Karpas-422 (cell line): ENCODE measurements at regions not wholly inside any gene's neighbourhood (a gene's known extent, or its start where the extent isn't known, plus 50 kb on each side); places are given as distances from the start of the nearest gene placed in this dataset.

ENCODE experiments used
- DNase-seq: peaks from one replicate; pipeline ENCODE4 v3.0.0-alpha.2; 2015
- H2AFZ ChIP-seq: fragments of 200-600 bp; sonication (generic); 2 replicates; pipeline ENCODE4 v1.6.1; 2014; ENCODE audit warnings: antibody characterized with exemption, low read length, mixed read lengths
- H3K27ac ChIP-seq: fragments of 200-600 bp; sonication (generic); 2 replicates; pipeline ENCODE4 v1.5.1; 2014; ENCODE audit warnings: mild to moderate bottlenecking, low read length, moderate library complexity
- H3K27me3 ChIP-seq: fragments of 200-600 bp; sonication (generic); 2 replicates; pipeline ENCODE4 v1.6.1; 2014; ENCODE audit warnings: low read length, mixed read lengths
- H3K36me3 ChIP-seq: fragments of 200-600 bp; sonication (generic); 2 replicates; pipeline ENCODE4 v1.6.1; 2014; ENCODE audit warnings: low read length, mixed read lengths; ENCODE audit not compliant: insufficient read depth
- H3K4me1 ChIP-seq: fragments of 200-600 bp; sonication (generic); 2 replicates; pipeline ENCODE4 v1.6.1; 2014; ENCODE audit warnings: mild to moderate bottlenecking, low read length, mixed read lengths
- H3K4me2 ChIP-seq: fragments of 200-600 bp; sonication (generic); 2 replicates; pipeline ENCODE4 v1.6.1; 2014; ENCODE audit warnings: low read length, low read depth, mild to moderate bottlenecking; ENCODE audit not compliant: poor library complexity, severe bottlenecking
- H3K4me3 ChIP-seq: fragments of 200-600 bp; sonication (generic); 2 replicates; pipeline ENCODE4 v1.5.1; 2014; ENCODE audit warnings: mild to moderate bottlenecking, antibody characterized with exemption, low read length, mixed read lengths
- H3K79me2 ChIP-seq: fragments of 200-600 bp; sonication (generic); 2 replicates; pipeline ENCODE4 v1.6.1; 2014; ENCODE audit warnings: mild to moderate bottlenecking, low read length, mixed read lengths
- H3K9ac ChIP-seq: fragments of 200-600 bp; sonication (generic); 2 replicates; pipeline ENCODE4 v1.6.0; 2014; ENCODE audit warnings: low read length
- H3K9me2 ChIP-seq: fragments of 200-600 bp; sonication (generic), shearing (Covaris generic); replicated peaks from 2 replicates; pipeline ENCODE4 v1.6.0; 2014; ENCODE audit warnings: mild to moderate bottlenecking, low read length, moderate library complexity; ENCODE audit not compliant: insufficient read depth
- H3K9me3 ChIP-seq: fragments of 300-700, 200-600 bp; sonication (generic); 2 replicates; pipeline ENCODE4 v1.6.1; 2014; ENCODE audit warnings: low read length, mixed read lengths
- H4K20me1 ChIP-seq: fragments of 200-600 bp; sonication (generic); 2 replicates; pipeline ENCODE4 v1.6.1; 2014; ENCODE audit warnings: mild to moderate bottlenecking, antibody characterized with exemption, low read length, low read depth; ENCODE audit not compliant: insufficient read depth

- Histone ChIP-seq H3K36me3 (no peaks in the 10 kb centered on the region), H3K79me2 (no peaks in the 10 kb centered on the region), H2AFZ (no peak overlapping the region), H3K9me3 (no peaks in the 10 kb centered on the region), H3K4me3 (no peak overlapping the region), H3K9me2 (no peaks in the 10 kb centered on the region), H3K4me2 (no peak overlapping the region), H4K20me1 (no peaks in the 10 kb centered on the region), H3K4me1 (no peaks in the 10 kb centered on the region), H3K9ac (no peak overlapping the region), H3K27ac (no peak overlapping the region), H3K27me3 (no peaks in the 10 kb centered on the region)
- DNase-seq, result no peak
Measured at GRCh38 chr5:97548739-97549080, 365.7 kb upstream of the RIOK2 start.

GRCh38 chr5:97549496-97549895, 366.4 kb upstream of the RIOK2 start:
- no peak for DNase-seq
- no peak overlapping the region for H2AFZ ChIP-seq
- no peaks in the 10 kb centered on the region for H3K79me2 ChIP-seq
- H3K27me3 ChIP-seq, result no peaks in the 10 kb centered on the region
- no peaks in the 10 kb centered on the region for H4K20me1 ChIP-seq
- no peaks in the 10 kb centered on the region for H3K4me1 ChIP-seq
- no peak overlapping the region for H3K4me3 ChIP-seq
- H3K9ac ChIP-seq, result no peak overlapping the region
- H3K36me3 ChIP-seq, result no peaks in the 10 kb centered on the region
- no peaks in the 10 kb centered on the region for H3K9me3 ChIP-seq
- no peak overlapping the region for H3K27ac ChIP-seq
- no peak overlapping the region for H3K4me2 ChIP-seq
- H3K9me2 ChIP-seq, result no peaks in the 10 kb centered on the region

- H3K79me2 ChIP-seq, result no peaks in the 10 kb centered on the region
Measured at GRCh38 chr5:97550164-97550563, 367.1 kb upstream of the RIOK2 start.

GRCh38 chr5:97550818-97551217, 367.8 kb upstream of the RIOK2 start:
- H4K20me1 ChIP-seq, result no peaks in the 10 kb centered on the region
- no peaks in the 10 kb centered on the region for H3K79me2 ChIP-seq
- no peaks in the 10 kb centered on the region for H3K9me2 ChIP-seq
- H3K9ac ChIP-seq, result no peak overlapping the region
- no peak overlapping the region for H3K4me2 ChIP-seq
- H2AFZ ChIP-seq, result no peak overlapping the region
- no peaks in the 10 kb centered on the region for H3K4me1 ChIP-seq
- DNase-seq, result no peak
- H3K36me3 ChIP-seq, result no peaks in the 10 kb centered on the region
- no peaks in the 10 kb centered on the region for H3K9me3 ChIP-seq
- H3K27ac ChIP-seq, result no peak overlapping the region
- H3K4me3 ChIP-seq, result no peak overlapping the region
- H3K27me3 ChIP-seq, result no peaks in the 10 kb centered on the region

More at GRCh38 chr5:97550164-97550563, 367.1 kb upstream of the RIOK2 start:
- no peaks in the 10 kb centered on the region for H3K36me3 ChIP-seq
- no peak overlapping the region for H3K9ac ChIP-seq
- H3K4me3 ChIP-seq, result no peak overlapping the region
- H3K27me3 ChIP-seq, result no peaks in the 10 kb centered on the region
- no peaks in the 10 kb centered on the region for H3K4me1 ChIP-seq
- no peaks in the 10 kb centered on the region for H4K20me1 ChIP-seq
- no peak overlapping the region for H3K4me2 ChIP-seq
- no peak overlapping the region for H3K27ac ChIP-seq
- no peaks in the 10 kb centered on the region for H3K9me2 ChIP-seq
- no peak overlapping the region for H2AFZ ChIP-seq
- no peaks in the 10 kb centered on the region for H3K9me3 ChIP-seq
- no peak for DNase-seq

GRCh38 chr5:97553604-97554452, 370.8 kb upstream of the RIOK2 start:
- H3K36me3 ChIP-seq, result no peaks in the 10 kb centered on the region
- no peak for DNase-seq
- no peak overlapping the region for H3K9ac ChIP-seq

GRCh38 chr5:97554977-97555643, 372.1 kb upstream of the RIOK2 start:
- Histone ChIP-seq H3K4me1 (no peaks in the 10 kb centered on the region), H2AFZ (no peak overlapping the region), H3K9me3 (no peaks in the 10 kb centered on the region), H4K20me1 (no peaks in the 10 kb centered on the region), H3K79me2 (no peaks in the 10 kb centered on the region), H3K27me3 (no peaks in the 10 kb centered on the region), H3K27ac (no peak overlapping the region), H3K36me3 (no peaks in the 10 kb centered on the region), H3K4me3 (no peak overlapping the region), H3K4me2 (no peak overlapping the region), H3K9ac (no peak overlapping the region), H3K9me2 (no peaks in the 10 kb centered on the region)
- no peak for DNase-seq

More at GRCh38 chr5:97553604-97554452, 370.8 kb upstream of the RIOK2 start:
- no peaks in the 10 kb centered on the region for H3K79me2 ChIP-seq
- H3K9me3 ChIP-seq, result no peaks in the 10 kb centered on the region
- no peak overlapping the region for H3K4me3 ChIP-seq
- no peak overlapping the region for H3K4me2 ChIP-seq
- H2AFZ ChIP-seq, result no peak overlapping the region
- no peaks in the 10 kb centered on the region for H3K9me2 ChIP-seq
- no peaks in the 10 kb centered on the region for H3K27me3 ChIP-seq
- H4K20me1 ChIP-seq, result no peaks in the 10 kb centered on the region
- H3K27ac ChIP-seq, result no peak overlapping the region
- no peaks in the 10 kb centered on the region for H3K4me1 ChIP-seq

DNA sequence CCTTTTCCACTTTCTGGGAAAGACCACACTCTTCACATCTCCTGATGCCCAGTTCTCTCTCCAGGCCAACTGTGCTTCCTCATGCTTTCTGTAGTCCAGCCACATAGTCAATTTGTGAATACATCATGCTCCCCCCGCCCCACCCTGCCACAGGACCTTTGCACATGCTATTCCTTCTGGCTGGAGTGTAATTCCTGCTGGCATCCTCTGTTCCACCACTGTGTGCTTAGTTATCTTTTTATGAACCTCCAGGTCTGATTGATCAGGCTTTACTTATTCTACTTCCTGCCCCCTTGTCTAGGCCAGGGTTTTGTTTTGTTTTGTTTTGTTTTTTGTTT, 372.6 kb upstream of the RIOK2 start:
- Histone ChIP-seq H3K9me2 (no peaks in the 10 kb centered on the region), H3K79me2 (no peaks in the 10 kb centered on the region), H4K20me1 (no peaks in the 10 kb centered on the region), H3K4me1 (no peaks in the 10 kb centered on the region), H3K9me3 (no peaks in the 10 kb centered on the region), H3K4me3 (no peak overlapping the region), H3K36me3 (no peaks in the 10 kb centered on the region), H3K27ac (no peak overlapping the region), H3K4me2 (no peak overlapping the region), H3K27me3 (no peaks in the 10 kb centered on the region), H3K9ac (no peak overlapping the region), H2AFZ (no peak overlapping the region)
- DNase-seq, result no peak

DNA sequence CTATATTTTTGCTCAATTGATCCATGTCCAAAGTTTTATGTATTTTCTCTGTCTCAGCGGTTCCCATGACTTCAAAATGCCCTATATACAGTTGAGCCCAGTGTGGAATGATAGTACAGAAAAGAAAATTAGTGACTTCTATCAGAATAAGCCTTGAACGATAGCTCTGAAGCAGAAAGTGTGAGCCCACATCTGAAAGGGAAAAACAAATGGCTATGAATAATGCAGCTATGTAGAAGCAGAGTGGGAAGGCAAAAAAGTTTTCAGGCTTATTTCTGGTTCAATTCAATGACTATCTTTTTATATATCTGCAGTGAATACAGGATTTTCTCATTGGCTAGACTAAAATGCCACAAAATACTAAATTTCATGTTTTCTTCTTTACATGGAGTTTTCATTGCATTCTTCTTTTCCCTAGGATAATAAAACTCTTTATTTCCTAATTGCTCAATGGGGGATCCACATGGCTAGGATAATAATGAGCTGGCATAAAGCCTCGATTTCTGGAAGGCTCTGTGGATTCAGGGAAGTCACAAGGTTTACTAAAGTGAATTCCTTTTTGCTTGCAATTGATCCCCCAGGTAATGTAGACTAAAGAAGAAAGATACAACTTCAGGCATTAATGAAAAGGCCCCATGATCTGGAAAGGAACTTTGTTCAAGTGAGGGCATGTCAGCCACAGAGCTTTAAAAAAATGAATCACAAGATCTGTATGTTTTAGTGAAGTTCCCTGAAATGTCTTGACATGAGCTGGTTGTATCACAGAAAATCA, 377.0 kb upstream of the RIOK2 start:
- Histone ChIP-seq H3K4me2 (no peak overlapping the region), H3K27ac (no peak overlapping the region), H3K4me1 (no peaks in the 10 kb centered on the region), H3K36me3 (no peaks in the 10 kb centered on the region), H3K9ac (no peak overlapping the region), H4K20me1 (no peaks in the 10 kb centered on the region), H3K79me2 (no peaks in the 10 kb centered on the region), H3K9me3 (no peaks in the 10 kb centered on the region), H3K9me2 (no peaks in the 10 kb centered on the region), H2AFZ (no peak overlapping the region), H3K4me3 (no peak overlapping the region), H3K27me3 (no peaks in the 10 kb centered on the region)
- DNase-seq, result no peak
